ENCODE measurements at regions not wholly inside any gene's neighbourhood (a gene's known extent, or its start where the extent isn't known, plus 50 kb on each side); places are given as distances from the start of the nearest gene placed in this dataset.
"Not testable (repeated sequence)": the region's sequence is repeated elsewhere in the genome, so short reads cannot be mapped to it uniquely, and the experiment has no call there.

DNA sequence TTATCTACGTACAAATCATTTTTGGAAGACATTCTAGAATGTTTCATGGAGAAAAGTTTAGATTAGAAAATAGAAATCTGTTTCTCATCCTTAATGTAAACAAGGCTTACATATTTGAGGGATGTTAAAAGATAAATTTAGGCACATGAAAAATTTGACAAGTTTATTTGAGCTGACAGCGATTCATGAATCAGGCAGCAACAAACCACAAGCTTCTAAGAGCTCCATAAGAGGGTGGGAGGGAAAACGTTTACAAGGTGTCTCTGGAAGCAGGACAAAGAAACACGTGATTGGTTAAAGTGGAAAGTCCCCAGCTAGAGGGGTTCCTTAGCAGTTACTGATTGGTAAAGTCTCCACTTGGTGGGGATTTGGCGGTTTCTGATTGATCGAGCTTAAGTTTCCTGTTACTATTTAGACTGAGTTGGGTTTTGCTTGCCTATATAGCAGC is 228.9 kb upstream of the PITRM1 start:
- no peak for DNase-seq

DNA sequence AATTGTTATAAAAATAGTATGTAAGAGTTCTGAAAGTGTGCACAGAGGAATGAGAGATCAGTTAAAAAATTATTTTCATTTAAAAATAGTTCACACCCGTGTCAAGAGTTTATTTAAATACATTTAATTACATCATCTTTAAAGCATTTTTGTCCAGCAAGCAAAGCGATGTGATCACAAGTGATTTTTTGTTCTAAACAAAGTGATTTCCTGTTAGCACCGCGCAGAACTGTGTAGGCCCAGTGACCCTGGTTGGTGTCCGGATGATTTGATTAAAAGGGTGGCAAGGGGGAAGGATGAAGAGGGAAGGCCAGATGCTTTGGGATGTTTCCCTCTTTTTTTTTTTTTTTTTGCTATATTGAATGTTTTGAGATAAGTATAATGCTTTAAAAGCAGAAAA is 227.8 kb upstream of the PITRM1 start:
- no peak for DNase-seq

- no peak for DNase-seq
Measured at GRCh38 chr10:3399756-3400155, 227.2 kb upstream of the PITRM1 start.

GRCh38 chr10:3398825-3399646 is 226.5 kb upstream of the PITRM1 start:
- no peak for DNase-seq

DNA sequence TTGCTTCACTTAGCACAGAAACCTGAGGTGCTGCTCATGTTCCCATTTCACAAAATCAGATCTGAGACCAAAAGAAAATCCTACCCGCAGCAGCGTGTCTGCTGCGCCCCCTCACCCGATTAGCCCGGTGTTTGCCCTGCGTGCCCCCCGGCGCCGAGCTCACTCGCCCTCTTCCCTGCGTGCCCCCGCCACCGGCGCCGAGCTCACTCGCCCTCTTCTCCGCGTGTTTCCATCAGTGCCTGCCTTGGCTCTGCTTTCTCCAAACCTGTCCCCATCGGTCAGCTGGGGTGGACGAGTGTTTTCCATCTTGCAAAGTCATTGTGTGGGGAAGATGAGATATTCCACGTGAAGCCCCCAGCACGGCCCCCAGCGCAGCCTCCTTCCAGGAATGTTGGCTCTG is 225.3 kb upstream of the PITRM1 start:
- no peak for DNase-seq

DNA sequence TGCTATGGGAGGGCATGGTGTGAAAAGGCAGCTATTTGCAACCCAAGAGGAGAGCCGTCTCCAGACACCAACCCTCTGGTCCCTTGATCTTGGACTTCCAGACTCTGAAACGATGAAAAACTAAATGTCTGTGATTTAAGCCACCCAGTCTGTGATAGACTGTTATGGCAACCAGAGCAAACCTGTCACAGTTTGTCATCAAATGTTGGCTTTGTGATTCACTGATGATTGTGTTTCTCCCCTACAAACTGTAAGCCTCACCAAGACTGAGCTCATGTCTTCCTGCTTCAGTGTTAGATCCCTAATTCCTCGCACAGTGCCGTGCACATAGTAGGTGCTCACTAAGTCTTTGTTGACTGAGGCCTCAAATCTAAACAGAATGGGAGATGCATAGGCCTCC is 224.6 kb upstream of the PITRM1 start:
- DNase-seq, result no peak

GRCh38 chr10:3396116-3396515 is 223.5 kb upstream of the PITRM1 start:
- DNase-seq, result no peak

GRCh38 chr10:3395458-3395861 is 222.9 kb upstream of the PITRM1 start:
- DNase-seq, result no peak

GRCh38 chr10:3395041-3395440 is 222.5 kb upstream of the PITRM1 start:
- DNase-seq, result no peak

GRCh38 chr10:3393958-3394357 is 221.4 kb upstream of the PITRM1 start:
- DNase-seq, result no peak

- no peak for DNase-seq
Measured at GRCh38 chr10:3391657-3392056, 219.1 kb upstream of the PITRM1 start.

GRCh38 chr10:3389130-3389529 is 216.5 kb upstream of the PITRM1 start:
- DNase-seq, result no peak

- no peak for DNase-seq
Measured at GRCh38 chr10:3385487-3385886, 212.9 kb upstream of the PITRM1 start.

GRCh38 chr10:3382092-3382491 is 209.5 kb upstream of the PITRM1 start:
- DNase-seq, result no peak

GRCh38 chr10:3380406-3381050 is 207.9 kb upstream of the PITRM1 start:
- no peak for DNase-seq

GRCh38 chr10:3376631-3377030 is 204.0 kb upstream of the PITRM1 start:
- DNase-seq, result no peak

- no peak for DNase-seq
Measured at GRCh38 chr10:3375505-3375904, 202.9 kb upstream of the PITRM1 start.

- DNase-seq, result no peak
Measured at GRCh38 chr10:3374914-3375313, 202.3 kb upstream of the PITRM1 start.

GRCh38 chr10:3373374-3374027 is 200.9 kb upstream of the PITRM1 start:
- not testable (repeated sequence) for DNase-seq

DNA sequence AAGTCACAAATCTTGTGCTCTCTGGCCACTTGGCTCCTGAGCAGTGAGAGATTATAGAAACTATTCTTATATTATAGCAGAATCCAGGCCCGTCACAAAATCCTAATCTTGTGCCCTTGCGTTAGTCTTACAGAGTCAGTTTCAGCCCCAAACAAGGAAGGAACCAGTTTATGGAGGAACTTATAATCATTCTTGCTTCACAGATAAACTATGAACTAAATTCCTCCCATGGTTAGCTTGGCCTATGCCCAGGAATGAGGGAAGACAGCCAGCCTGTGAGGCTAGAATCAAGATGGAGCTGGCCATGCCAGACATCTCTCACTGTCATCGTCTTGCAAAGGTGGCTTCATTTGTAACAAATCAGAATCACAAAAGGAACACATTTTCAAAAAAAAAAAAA is 199.7 kb upstream of the PITRM1 start:
- DNase-seq, result no peak

- DNase-seq, result not testable (repeated sequence)
Measured at GRCh38 chr10:3371624-3372023, 199.0 kb upstream of the PITRM1 start.

DNA sequence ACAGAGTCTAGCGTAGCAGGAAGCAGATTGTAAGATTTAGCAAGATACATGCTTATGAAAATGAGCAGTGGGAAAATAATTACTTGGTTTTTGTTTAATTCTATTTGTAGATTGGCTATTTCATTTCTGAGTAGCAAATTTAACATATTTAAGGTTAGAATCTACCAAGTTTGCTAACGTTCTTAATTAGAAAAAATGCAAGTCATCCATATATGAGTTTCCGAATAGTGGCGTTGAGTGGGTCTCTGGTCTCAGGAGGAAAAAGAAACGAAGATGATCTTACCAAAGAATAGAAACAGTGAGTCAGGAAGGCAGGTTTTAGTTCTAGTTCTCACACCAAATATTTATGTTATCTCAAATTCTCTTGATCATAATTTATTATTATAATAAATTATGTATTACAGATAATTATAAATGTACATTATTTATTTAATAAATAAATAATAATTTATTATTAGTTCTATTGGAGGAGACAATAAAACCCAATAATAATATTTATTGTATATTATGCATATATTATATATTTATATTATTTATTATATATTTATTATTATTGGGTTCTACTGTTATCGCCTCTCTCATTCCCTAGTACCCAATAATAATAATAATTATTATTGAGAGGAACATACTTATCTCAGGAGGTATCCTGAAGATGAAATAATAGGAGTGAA is 194.3 kb upstream of the PITRM1 start:
- no peak for DNase-seq

DNA sequence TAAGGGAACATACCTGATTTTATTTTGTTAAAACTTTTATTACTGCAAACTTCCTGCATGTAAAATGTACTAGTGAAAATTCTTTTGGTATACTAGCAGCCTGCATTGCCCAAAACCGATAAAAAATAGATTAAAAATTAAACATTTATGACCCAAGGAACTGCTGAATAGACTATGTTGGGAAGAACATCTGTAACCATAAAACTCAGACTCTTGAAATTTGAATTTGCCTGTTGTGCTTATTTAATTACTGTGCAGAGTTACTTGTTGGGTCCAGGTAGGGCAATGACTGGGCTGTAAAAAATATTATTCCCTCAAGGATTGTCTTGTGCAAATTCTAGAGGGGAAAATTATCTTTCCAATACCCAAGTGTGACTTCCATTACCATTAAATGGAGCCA is 193.5 kb upstream of the PITRM1 start:
- DNase-seq, result no peak

Measured in NCI-H187 (cell line).